KMS-11 (cell line): ENCODE measurements at regions not wholly inside any gene's neighbourhood (a gene's known extent, or its start where the extent isn't known, plus 50 kb on each side); places are given as distances from the start of the nearest gene placed in this dataset.

Source experiments
- H2AFZ ChIP-seq: fragments of 200-600 bp; sonication (generic); 2 replicates; pipeline ENCODE4 v1.6.1; 2016; ENCODE audit warnings: antibody characterized with exemption, mixed run types, low read depth
- H3K27ac ChIP-seq: fragments of 200-600 bp; sonication (generic); 2 replicates; pipeline ENCODE4 v1.6.1; 2016; ENCODE audit warnings: mild to moderate bottlenecking, mixed run types
- H3K27me3 ChIP-seq: fragments of 200-600 bp; sonication (generic); 2 replicates; pipeline ENCODE4 v1.6.1; 2017; ENCODE audit warnings: mild to moderate bottlenecking, low read depth, mixed run types, moderate library complexity; ENCODE audit not compliant: insufficient read depth
- H3K36me3 ChIP-seq: fragments of 200-600 bp; sonication (generic); 2 replicates; pipeline ENCODE4 v1.6.1; 2017; ENCODE audit warnings: mild to moderate bottlenecking, mixed run types; ENCODE audit not compliant: insufficient read depth
- H3K4me1 ChIP-seq: fragments of 200-600 bp; sonication (generic); 2 replicates; pipeline ENCODE4 v1.6.1; 2016; ENCODE audit warnings: mild to moderate bottlenecking, low read depth, mixed run types; ENCODE audit not compliant: poor library complexity, severe bottlenecking
- H3K4me2 ChIP-seq: fragments of 200-600 bp; sonication (generic); 2 replicates; pipeline ENCODE4 v1.7.0; 2016; ENCODE audit warnings: mild to moderate bottlenecking, mixed run types
- H3K4me3 ChIP-seq: fragments of 200-600 bp; sonication (generic); IDR thresholded peaks from 2 replicates; pipeline ENCODE4 v1.6.1; 2017; ENCODE audit warnings: low read depth, low read length, mixed read lengths; ENCODE audit not compliant: insufficient read depth
- H3K79me2 ChIP-seq: fragments of 200-600 bp; sonication (generic); 2 replicates; pipeline ENCODE4 v1.6.1; 2016; ENCODE audit warnings: low read depth, mixed run types; ENCODE audit not compliant: insufficient read depth
- H3K9ac ChIP-seq: fragments of 200-600 bp; sonication (generic); 2 replicates; pipeline ENCODE4 v1.6.1; 2016; ENCODE audit warnings: mild to moderate bottlenecking, mixed run types
- H4K20me1 ChIP-seq: fragments of 200-600 bp; sonication (generic); 2 replicates; pipeline ENCODE4 v1.6.1; 2016; ENCODE audit warnings: mild to moderate bottlenecking, mixed run types; ENCODE audit not compliant: insufficient read depth
- TF ChIP-seq, protein P1 (sequence below): fragments of 200-600 bp; sonication (generic); conservative IDR thresholded peaks from 2 replicates; pipeline ENCODE4 v1.6.1; 2017; ENCODE audit warnings: low read depth, mild to moderate bottlenecking, antibody characterized with exemption, low read length, moderate library complexity, mixed read lengths

GRCh38 chr11:37988031-37988430 lies 1390.0 kb upstream of the RAG2 start:
- Histone ChIP-seq H4K20me1 (no peaks in the 10 kb centered on the region), H3K4me3 (no peak overlapping the region), H3K79me2 (no peaks in the 10 kb centered on the region), H3K36me3 (no peaks in the 10 kb centered on the region), H3K27ac (no peak overlapping the region), H3K27me3 (no peaks in the 10 kb centered on the region), H2AFZ (no peak overlapping the region), H3K4me1 (no peaks in the 10 kb centered on the region), H3K4me2 (no peak overlapping the region), H3K9ac (no peak overlapping the region)
- TF ChIP-seq, protein P1, sequence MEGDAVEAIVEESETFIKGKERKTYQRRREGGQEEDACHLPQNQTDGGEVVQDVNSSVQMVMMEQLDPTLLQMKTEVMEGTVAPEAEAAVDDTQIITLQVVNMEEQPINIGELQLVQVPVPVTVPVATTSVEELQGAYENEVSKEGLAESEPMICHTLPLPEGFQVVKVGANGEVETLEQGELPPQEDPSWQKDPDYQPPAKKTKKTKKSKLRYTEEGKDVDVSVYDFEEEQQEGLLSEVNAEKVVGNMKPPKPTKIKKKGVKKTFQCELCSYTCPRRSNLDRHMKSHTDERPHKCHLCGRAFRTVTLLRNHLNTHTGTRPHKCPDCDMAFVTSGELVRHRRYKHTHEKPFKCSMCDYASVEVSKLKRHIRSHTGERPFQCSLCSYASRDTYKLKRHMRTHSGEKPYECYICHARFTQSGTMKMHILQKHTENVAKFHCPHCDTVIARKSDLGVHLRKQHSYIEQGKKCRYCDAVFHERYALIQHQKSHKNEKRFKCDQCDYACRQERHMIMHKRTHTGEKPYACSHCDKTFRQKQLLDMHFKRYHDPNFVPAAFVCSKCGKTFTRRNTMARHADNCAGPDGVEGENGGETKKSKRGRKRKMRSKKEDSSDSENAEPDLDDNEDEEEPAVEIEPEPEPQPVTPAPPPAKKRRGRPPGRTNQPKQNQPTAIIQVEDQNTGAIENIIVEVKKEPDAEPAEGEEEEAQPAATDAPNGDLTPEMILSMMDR = no peak

DNA sequence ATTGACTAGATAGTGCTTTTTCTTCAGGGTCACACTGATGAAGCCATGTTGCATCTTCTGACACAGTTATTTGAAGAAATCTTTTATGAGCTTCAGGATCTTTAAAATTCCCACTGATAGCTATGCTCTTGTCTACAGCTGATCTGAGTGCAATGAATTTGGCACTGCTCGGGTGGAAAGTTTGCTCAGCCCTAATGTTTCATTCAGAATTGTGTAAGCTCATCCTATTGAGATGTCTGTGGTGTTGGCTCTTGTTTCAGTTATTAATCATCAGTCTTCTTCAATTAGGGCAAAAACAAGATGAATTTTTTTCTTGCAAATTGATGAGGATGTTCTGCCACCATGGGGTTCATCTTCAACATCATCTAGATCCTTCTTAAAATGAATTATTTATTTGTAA lies 1387.0 kb upstream of the RAG2 start:
- Histone ChIP-seq H4K20me1 (no peaks in the 10 kb centered on the region), H2AFZ (no peak overlapping the region), H3K4me3 (no peak overlapping the region), H3K4me2 (no peak overlapping the region), H3K27ac (no peak overlapping the region), H3K4me1 (no peaks in the 10 kb centered on the region), H3K79me2 (no peaks in the 10 kb centered on the region), H3K27me3 (no peaks in the 10 kb centered on the region), H3K36me3 (no peaks in the 10 kb centered on the region), H3K9ac (no peak overlapping the region)
- TF ChIP-seq, protein P1 = no peak

GRCh38 chr11:37978647-37979046 lies 1380.6 kb upstream of the RAG2 start:
- H2AFZ ChIP-seq = no peak overlapping the region
- H3K9ac ChIP-seq = no peak overlapping the region
- H3K27ac ChIP-seq = no peak overlapping the region
- no peaks in the 10 kb centered on the region for H3K4me1 ChIP-seq
- no peaks in the 10 kb centered on the region for H3K27me3 ChIP-seq
- TF ChIP-seq, protein P1 = no peak
- no peak overlapping the region for H3K4me3 ChIP-seq
- no peaks in the 10 kb centered on the region for H3K36me3 ChIP-seq
- no peak overlapping the region for H3K4me2 ChIP-seq
- no peaks in the 10 kb centered on the region for H3K79me2 ChIP-seq
- no peaks in the 10 kb centered on the region for H4K20me1 ChIP-seq

- TF ChIP-seq, protein P1 = no peak
- Histone ChIP-seq H3K79me2 (no peaks in the 10 kb centered on the region), H3K27me3 (no peaks in the 10 kb centered on the region), H4K20me1 (no peaks in the 10 kb centered on the region), H3K4me3 (no peak overlapping the region), H3K27ac (no peak overlapping the region), H3K9ac (no peak overlapping the region), H3K4me2 (no peak overlapping the region), H3K4me1 (no peaks in the 10 kb centered on the region), H2AFZ (no peak overlapping the region), H3K36me3 (no peaks in the 10 kb centered on the region)
These were observed 1375.9 kb upstream of the RAG2 start for GRCh38 chr11:37973941-37974340.
